ENCODE measurements at regions not wholly inside any gene's neighbourhood (a gene's known extent, or its start where the extent isn't known, plus 50 kb on each side); places are given as distances from the start of the nearest gene placed in this dataset.

DNA sequence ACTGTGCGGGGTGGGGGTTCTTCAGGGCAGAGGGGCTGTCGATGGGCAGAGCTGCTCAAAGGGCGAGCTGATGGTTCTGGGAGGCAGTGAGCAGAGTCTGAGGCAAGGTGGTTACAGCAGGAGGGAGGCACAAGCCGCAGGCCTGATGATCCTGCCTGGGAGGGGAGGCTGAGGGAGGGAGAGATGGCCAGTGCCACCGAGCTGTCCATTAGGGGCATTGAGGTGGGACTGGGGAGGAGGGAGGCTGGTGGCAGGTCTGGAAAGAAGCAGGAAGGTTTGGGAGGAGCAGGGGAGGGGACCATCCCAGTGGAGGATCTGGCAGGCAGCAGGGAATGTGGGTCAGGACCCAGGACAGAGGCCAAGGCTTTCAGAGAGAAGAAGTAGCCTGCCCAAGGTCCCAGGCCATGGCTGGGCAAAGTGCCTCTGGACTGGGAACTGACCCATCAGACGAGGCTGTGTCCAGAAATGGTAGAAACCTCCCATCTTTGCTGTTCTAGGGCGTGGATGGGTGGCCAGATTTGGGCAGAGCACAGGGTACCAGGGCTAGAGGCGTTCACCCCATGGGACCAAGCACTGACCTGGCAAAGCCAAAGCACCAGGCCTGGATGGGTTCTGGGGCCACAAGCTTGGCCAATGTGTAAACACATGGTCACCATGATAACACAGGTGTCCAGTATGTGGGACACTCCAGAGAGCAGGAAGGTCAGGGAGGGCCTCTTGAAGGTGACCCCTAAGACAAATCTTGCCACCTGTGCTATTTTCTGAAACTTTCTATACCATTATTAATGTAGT is 55.5 kb downstream of the INHBB start:
- DNase-seq: no peak

DNA sequence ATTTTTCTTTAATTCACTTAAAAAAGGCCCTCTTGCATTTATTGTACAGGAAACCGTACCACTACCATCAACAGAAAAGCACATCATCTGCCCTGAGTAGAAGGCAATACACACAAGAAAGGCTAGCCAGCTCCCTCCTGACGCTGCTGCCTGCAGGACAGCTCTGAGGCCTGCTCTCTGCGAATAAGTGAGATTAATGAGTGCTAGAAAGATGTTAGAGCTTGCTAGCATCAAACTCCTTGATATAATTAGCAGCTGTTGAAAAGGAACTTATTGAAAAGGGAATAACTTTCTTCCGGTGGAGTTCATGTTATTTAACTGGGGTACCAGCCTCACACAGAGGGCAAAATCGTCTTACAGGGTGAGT is 56.1 kb downstream of the INHBB start:
- no peak for DNase-seq

DNA sequence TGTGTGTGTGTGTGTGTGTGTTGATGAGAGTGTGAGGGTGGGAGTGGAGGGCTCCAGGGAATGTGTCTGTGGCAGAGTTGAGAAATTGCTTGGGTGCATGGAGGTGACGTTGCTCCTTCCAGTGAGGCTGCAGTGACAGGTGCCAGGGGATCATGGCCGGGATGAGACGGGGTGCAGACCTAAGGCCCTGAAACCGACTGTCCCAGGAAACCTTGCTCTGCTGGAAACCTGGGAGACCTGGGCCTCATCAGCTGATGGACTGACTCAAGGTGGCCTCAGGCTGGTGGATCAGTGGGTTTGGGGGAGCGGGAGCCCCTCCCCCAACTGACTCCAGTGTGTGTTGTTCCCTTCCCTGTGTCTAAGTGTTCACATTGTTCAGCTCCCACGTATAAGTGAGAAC is 56.6 kb downstream of the INHBB start:
- DNase-seq: no peak

DNA sequence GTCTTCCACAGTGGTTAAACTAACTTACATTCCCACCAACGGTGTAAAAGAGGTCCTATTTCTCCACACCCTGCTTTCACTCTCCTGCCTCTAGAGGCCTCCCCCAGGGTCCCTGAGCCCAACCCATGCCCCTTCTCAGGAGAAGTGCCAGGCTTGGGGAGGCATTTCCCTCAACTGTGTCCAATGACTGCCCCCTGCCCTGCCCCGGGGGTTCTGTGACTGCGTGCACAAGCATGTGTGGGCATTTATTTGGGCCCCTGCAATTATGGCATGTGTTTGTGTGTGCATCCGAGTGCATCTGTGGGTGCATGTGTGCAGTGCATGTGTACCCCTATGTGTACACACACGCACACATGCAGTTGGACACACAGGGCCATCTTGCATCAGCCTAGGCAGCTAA is 57.3 kb downstream of the INHBB start:
- no peak for DNase-seq

DNA sequence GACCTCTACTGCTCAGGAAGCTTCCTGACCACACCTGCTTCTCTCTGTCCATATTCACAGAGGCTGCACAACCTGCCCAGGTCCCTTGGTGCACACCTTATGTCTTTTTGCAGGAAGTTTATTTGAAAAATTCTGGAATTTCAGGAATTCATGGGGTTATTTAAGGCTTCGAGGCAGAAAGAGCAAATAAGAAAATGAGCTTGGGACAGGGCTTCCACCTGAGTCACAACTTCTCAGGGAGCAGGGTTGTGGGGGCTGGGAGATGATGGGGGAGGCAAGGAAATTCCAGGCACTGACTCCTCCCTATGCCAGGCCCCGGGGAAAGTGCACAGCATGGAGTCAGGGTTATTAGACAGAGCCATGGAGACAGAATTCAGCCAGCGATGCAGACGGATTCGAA is 57.7 kb downstream of the INHBB start:
- DNase-seq: no peak

DNA sequence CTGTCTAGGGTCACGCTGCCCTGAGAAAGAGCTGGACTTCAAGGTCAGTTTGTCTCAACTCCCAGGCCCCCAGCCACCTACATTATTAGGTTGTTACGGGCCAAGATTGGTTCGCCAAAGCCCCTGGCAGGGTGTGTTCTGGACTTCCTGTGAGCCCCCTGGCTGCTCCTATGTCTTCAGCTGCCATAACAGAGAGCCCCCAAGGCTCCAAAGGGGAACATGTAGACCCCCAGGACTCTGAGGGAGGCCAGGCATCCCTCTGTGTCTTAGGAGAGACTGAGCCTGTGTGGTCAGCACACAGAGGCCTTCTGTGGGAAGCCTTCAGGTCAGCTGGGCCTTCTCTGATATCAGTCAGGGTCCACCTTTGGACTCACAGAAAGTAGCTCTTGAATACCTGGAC is 58.3 kb downstream of the INHBB start:
- no peak for DNase-seq

DNA sequence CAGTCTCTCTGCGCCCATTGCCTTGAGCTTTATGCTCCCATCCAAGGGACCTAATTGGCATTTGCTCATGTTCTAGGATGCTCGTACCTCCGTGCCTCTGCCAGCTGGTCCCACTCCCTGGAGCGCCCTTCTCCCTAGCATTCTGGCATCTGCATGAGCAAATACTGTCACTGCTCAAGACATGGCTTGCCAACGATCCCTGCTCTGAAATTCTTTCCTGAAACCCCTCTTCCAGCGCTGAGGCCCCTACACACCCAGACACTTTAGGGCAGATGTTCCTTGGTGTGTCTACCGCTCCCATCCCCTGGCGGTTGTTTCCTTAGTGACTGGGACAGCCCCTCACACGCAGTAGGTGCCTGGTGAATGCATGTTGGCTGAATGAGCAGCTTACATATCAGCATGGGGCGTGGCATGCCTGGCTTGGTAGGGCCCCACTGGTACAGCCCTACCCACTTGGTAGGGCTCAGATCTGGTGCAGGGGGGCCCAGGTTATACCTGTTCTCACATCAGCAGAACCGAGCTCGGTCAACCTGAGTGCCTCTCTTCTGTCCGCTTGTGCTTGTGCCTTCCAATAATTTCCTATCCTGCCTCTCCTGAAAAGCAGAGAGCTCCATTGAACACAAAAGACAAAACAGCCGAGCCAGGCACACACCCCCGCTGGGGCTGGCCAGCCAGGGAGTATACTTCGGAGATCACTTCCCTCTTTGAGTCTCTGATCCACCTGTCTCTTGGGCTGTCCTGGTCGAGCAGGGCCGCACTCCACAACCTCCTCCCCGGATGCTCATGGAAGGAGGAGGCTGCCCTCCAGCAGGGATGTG is 59.2 kb downstream of the INHBB start:
- DNase-seq: no peak

DNA sequence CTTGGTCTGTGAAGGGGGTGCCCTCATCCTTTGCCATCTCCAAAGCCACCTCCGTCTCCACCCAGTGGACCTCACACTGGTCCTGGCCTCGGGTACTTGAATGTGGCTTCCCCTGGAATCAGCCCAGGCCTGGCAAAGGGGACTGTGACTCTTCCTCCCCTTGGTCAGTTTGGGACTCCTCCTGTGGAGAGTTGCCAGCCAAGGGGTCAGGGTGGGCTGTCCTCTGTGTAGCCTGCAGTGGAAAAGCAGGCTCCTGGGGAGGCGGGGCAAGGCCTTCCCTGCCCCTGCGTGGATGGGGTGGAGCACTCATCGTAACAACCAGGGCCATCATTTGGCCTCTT is 59.8 kb downstream of the INHBB start:
- no peak for DNase-seq

DNA sequence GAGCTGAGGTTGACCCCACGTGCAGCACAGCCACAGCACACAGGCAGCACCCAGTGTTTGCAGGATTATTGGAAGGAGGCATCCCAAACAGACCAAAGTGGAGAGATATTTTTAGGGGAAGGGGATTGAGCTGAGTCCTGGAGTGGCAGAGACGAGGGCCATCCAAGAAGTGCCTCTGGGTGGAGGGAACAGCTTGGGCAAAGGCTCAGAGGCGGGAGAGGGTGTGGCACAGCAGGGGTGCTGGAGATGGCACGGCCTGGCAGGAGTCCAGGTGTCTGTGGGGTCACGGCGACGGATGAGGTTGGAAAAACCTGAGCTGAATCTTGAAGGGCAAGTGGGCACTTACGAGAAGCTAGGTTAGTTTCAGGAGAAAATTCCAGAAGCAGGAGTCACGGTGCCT is 60.6 kb downstream of the INHBB start:
- no peak for DNase-seq

DNA sequence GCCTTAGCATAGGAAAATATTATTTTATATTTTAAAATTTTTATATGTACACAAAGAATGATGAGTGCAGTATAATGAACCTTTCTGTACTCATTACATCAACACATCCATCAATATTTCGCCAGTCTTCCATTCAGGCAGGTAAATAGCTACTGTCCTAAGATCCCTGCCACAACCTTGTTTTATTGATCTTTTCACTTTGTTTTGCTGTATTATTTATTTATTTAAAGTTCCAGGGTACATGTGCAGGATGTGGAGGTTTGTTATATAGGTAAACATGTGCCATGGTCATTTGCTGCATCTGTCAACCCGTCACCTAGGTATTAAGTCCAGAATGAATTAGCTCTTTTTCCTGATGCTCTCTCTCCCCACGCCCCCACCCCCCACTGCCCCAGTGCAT is 64.6 kb downstream of the INHBB start:
- DNase-seq: no peak

DNA sequence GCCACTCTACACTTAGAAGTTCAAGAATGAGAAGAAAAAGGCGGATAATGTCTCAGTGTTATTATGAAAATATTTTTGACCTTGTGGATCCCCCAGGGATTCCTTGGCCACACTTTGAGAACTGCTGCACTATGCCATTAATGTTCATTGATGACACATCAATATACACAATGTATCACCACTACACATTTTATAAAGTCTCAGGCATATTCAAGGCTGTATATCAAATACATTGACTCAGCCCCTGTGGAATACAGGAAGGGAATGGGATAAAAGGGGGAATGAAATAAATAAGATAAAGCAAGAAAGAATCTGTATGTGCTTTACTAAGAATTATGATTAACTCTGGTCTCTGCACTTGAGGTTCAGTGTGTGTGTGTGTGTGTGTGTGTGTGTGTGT is 69.1 kb downstream of the INHBB start:
- DNase-seq: no peak

DNA sequence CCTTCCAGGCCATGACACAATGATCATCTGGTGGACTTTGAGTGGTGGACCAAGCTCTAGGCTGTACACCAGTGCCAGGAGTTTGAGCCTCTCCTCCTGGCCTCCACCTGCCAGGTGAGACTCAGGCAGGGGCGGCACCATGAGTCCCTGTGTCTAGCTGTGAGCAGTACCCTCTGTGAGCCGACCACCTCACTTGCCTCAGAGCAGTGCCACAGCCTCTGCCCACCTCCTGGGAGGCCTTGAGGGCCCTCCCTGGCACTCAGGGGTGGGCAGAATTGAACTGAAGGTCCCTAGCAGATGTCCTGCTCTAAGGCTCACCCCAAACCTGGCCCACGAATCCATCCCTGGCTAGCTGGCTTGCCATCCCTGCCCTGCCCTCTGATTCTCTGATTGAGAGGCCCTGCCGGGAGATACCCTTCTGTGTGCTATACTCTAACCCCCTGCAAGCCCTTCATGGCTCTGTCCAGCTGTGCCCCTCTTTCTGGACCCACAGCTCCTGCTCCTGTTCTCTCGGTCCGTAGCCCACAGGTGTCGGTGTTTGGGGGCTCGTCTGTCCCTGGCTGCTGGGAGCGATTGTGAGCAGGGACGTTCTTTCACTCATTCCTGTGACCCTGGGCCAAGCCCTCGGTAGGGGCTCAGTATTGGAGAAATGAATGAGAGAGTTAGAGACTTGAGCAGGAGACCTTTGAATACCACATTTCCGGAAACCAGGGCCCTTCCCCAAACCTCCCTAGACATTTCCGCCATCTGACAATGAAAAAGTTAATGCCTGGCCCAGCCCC is 70.0 kb downstream of the INHBB start:
- DNase-seq: no peak

DNA sequence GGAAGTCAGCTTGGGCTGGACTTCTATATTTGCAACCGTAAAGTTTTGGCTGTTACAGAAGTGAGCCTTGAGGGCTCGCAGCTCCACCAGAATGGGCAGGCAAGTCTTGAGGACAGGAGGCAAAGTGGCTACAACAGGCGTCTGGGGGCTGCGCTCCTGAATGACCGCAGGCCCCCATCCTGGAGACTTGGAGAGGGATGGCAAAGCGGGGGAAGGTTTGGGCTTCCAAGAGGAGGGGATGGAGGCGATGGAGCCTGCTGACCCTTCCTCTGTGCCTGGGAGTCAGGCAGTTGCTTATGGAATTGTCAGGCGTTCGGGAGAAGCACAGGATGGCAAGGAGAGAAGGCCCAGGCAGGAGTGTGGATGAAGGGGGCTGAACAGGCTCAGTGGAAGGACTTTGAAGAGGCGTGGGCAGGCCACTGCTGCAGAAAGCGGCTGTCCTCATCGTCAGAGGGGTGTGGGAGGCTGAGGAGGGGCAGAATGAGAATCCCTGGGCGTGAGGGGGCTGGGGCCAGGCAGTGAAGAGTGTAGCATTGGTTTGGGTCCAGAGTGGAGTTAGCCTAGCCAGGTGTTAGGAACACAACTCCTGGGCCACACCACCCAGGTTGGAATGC is 72.3 kb downstream of the INHBB start:
- no peak for DNase-seq

DNA sequence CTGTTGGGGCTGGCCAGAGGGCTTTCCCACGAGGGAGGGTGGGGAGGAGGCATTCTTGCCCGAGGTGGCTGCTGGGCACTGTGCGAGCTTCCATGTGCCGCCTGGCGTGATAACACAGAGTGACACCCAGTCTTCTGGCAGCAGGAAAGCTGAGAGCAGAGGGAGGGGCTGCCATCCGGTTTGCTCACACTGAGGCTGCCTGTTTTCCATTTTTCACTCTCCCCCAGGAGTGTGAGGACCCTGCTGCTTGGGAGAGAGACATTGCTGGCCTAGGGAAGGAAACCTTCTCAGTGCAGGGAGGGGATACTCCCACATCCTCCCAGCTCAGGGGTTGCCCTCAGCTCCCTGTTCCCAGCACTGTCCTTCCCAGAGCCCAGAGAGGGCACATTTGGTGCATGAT is 73.1 kb downstream of the INHBB start:
- no peak for DNase-seq

DNA sequence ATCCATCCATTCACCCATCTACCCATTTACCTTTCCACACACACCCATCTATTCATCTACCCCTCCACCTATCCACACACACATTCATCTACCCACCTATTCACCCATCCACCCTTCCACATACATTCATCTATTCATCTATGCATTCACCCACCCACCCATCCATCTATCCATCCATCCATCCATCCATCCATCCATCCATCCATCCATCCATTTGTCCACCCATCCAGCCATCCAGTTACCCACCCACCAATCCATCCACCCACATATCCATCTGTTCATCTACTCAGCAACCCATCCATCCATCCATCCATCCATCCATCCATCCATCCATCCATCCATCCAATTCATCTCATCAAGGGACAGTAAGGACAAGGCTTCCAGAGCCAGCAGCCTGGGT is 74.0 kb downstream of the INHBB start:
- DNase-seq: no peak

DNA sequence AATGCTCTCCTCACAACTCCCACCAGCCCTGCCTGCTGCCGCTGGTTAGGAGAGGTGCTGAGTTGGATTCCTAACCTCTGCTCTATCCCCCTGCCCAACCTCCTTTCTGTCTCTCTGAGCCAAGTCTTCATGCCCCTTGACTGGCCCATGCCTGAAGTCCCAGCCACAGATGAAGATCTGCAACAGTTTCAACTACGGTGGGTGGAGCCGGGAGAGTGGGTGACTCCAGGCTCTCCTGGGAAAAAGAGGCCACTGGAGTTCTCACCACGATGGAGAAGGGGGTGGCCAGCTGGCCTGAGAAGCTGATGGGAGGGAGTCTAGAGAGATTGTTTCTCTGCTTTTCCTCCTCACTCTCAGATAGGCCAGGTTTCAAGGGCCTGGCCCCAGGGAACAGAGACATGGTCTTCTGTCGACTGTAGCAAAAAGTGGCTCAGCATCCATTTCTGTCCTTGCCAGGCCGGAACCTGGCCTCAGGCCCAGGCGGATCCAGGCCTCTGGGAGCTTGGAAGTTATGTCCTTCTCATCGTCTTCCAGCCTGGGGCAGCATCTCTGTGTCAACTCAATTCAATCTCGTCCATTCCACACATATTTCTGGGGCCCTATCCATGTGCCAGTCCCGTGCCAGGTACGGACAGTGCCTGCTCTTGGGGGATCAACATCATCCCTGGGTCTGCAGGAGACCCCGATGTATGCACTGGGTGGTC is 75.3 kb downstream of the INHBB start:
- no peak for DNase-seq

DNA sequence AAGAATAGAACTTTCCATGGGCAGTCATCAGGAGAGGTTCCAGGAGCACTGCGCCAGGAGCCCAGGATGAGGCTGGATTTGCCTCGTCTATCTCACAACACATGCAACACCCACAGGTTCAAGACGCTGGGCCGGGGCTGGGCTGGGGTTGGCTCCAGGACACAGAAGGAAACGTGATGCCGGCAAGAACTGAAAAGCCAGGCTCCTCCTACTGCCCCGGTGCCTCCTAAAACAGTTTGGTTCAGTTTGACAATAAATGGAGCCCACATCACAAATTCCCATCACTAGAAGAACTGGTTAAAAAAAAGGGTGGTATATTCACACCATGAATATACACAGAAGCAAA is 75.9 kb downstream of the INHBB start:
- DNase-seq: no peak

DNA sequence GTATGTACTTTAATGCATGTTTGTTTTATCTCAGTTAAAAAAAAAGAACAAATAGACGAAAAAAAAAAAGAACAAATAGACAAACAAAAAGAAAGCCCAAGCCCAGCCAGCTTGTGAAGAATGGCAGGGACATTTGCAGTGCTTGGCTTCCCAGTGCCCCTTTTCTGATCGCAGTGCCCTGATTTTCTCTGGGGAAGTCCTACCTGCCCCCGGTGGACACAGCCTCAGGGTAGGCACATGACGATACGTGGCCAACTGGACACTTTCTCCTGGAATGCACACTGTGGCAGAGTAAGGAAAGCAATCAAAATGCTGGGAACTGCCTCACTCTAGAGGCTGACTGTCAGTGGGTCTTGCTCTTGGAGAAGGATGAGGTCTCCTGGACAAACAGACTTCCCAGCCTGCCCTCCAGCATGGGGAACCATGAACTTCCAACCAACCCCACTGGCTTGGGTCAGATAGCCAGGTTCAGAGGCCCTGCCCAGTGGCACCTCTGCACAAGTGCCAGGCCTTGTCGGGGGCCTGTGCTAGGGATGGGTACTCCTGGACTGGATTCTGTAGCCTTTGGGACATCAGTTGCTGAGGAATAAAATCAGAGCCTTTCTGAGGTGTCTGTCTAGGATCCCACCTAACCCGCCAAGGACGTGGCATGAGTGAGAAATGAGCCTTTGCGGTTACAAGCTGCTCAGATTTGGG is 76.7 kb downstream of the INHBB start:
- no peak for DNase-seq

DNA sequence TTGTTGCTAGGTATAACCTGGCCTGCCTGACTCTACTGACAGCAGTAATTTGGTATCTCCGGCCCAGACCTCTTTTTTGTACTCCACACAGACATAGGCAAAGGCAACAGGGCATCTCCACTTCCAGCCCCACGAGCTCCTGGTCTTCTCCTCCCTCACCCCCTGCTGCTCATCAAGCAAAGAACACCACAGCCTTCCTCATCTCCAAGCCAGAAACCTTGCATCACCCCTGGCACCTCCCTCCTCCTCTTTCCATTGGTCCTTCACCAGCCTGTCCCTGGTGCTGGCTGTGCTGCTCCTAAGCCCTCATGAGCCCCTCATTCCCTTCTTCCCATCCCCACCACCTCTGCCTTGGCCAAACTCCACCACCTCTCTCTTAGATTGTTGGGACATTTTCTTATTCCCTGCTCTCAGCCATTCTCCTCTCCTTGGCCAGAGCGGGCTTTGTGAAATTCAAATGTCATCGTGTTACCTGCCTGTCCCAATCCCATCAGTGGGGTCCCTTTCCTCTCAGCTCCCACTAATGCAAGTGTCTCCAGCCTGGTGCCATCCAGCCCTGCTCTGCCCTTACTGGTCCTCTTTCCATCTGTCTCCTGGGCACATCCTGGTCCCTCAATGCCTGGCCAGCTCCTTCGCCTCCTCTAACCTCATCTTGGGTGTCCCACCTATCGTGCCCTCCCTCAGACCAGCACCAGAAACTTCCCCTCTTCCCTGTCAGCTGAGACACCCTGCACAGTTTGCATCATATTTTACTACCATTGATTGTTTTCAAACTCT is 77.4 kb downstream of the INHBB start:
- DNase-seq: no peak

DNA sequence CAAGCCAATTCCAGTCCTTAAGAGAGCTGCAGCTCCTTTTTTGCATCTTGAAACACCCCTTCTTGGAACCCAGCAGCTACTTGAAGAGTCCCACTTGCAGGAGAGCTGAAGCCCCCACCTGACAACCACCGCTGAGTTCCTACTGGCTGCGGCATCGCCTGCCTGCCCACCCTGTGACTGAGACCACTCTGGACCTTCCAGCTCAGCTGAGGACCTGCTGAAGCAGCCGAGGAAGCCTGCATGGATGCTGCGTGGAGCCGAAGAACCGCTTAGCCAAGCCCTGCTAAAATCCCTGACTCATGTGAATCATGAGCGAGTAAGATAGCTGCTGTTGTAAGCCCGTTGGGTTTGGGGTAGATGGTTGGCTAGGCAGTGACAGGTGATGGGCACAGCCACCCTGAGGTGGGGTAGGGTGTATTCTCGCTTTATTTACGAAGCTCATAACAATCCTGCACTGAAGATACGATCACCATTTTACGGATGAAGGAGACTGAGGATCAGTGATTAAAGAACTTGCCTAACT is 78.4 kb downstream of the INHBB start:
- DNase-seq: no peak

DNA sequence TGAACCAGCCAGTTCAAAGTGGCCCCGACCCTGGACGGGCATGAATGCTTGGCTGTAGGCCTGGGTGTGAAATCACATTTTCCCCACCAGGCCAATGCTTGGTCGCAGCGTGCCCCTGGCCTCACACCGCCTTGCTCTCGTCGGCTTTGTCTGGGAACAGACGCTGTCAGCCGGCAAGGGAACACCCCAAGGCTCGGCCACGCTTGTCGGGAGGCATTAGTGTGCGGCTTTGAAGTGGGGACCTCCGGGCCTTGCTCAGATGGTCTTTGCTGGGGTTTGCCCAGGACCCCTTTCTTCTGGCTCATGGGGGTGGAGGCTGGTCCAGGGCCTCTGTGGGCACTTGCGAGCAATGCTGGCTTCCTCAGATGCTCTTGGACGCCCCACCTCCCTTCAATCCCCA is 79.1 kb downstream of the INHBB start:
- no peak for DNase-seq
